Spleen (tissue), 7 donors: ENCODE measurements at regions not wholly inside any gene's neighbourhood (a gene's known extent, or its start where the extent isn't known, plus 50 kb on each side); places are given as distances from the start of the nearest gene placed in this dataset.

Experiments used
- CTCF ChIP-seq, 11 experiments: fragments of 200-600 bp in 7 of 11; fragments of 450-650 bp in 4 of 11; sonication (generic) in 4 of 11; IDR thresholded peaks in 8 of 11; conservative IDR thresholded peaks in 3 of 11; 1 replicate in 7 of 11; 2 replicates in 4 of 11; pipeline versions ENCODE4 v1.4.0 to v1.8.0; 2016 to 2021; ENCODE audit warnings: antibody characterized with exemption in 11 of 11, inconsistent platforms in 4 of 11, mild to moderate bottlenecking in 1 of 11
- POLR2A ChIP-seq, 3 donors: fragments of 450-650 bp; IDR thresholded peaks; one replicate each; pipeline ENCODE4 v1.5.1; 2017; ENCODE audit warnings: antibody characterized with exemption in 3 of 3, mild to moderate bottlenecking in 1 of 3
- POLR2AphosphoS5 ChIP-seq, 3 donors: sonication (generic); formaldehyde crosslinking; IDR thresholded peaks; one replicate each; pipeline ENCODE4 v1.5.1; 2017; ENCODE audit warnings: antibody characterized with exemption in 3 of 3
- donor health status: DM: no; HTN: no; CAD: no; lungs with moderate emphysema.
- donor health status: DM: no; HTN: no; CAD: no.
- donor health status: DM: no; HTN: no; CAD: no.

GRCh38 chr4:31016322-31017061 is 296.3 kb downstream of the PCDH7 start:
- no peak for TF ChIP-seq CTCF (IDR thresholded peaks at IDR 0.05 in 8 of 11, conservative IDR thresholded peaks at IDR 0.05 in 3 of 11)
- TF ChIP-seq POLR2AphosphoS5 (IDR thresholded peaks at IDR 0.05), result no peak
- TF ChIP-seq POLR2A (IDR thresholded peaks at IDR 0.05), result no peak
